D341Med (cell line): ENCODE measurements at regions not wholly inside any gene's neighbourhood (a gene's known extent, or its start where the extent isn't known, plus 50 kb on each side); places are given as distances from the start of the nearest gene placed in this dataset.
"Not testable (repeated sequence)": the region's sequence is repeated elsewhere in the genome, so short reads cannot be mapped to it uniquely, and the experiment has no call there.

Source experiments
- DNase-seq: peaks from one replicate; pipeline ENCODE4 v3.0.0; 2012; ENCODE audit warnings: low spot score

GRCh38 chr3:104933972-104934371 lies 432.7 kb upstream of the ALCAM start:
- no peak for DNase-seq

GRCh38 chr3:104935613-104936012 lies 431.1 kb upstream of the ALCAM start:
- DNase-seq = no peak

- no peak for DNase-seq
Measured at GRCh38 chr3:104939196-104939595, 427.5 kb upstream of the ALCAM start.

- no peak for DNase-seq
Measured at GRCh38 chr3:104941785-104942184, 424.9 kb upstream of the ALCAM start.

GRCh38 chr3:104943974-104944373 lies 422.7 kb upstream of the ALCAM start:
- no peak for DNase-seq

- DNase-seq = no peak
Measured at GRCh38 chr3:104947943-104948342, 418.8 kb upstream of the ALCAM start.

GRCh38 chr3:104949810-104950209 lies 416.9 kb upstream of the ALCAM start:
- not testable (repeated sequence) for DNase-seq

GRCh38 chr3:104951426-104951825 lies 415.3 kb upstream of the ALCAM start:
- no peak for DNase-seq

- DNase-seq = no peak
Measured at GRCh38 chr3:104952146-104952972, 414.4 kb upstream of the ALCAM start.

GRCh38 chr3:104956620-104957345 lies 409.9 kb upstream of the ALCAM start:
- no peak for DNase-seq

- no peak for DNase-seq
Measured at GRCh38 chr3:104960579-104960978, 406.1 kb upstream of the ALCAM start.

- DNase-seq = no peak
Measured at GRCh38 chr3:104961851-104962250, 404.9 kb upstream of the ALCAM start.

GRCh38 chr3:104974316-104974715 lies 392.4 kb upstream of the ALCAM start:
- DNase-seq = no peak

- no peak for DNase-seq
Measured at GRCh38 chr3:104977719-104978118, 389.0 kb upstream of the ALCAM start.

- DNase-seq = no peak
Measured at GRCh38 chr3:104982130-104982529, 384.6 kb upstream of the ALCAM start.

- DNase-seq = no peak
Measured at GRCh38 chr3:104987859-104988258, 378.9 kb upstream of the ALCAM start.

- DNase-seq = no peak
Measured at GRCh38 chr3:104988496-104988895, 378.2 kb upstream of the ALCAM start.

GRCh38 chr3:104989878-104990277 lies 376.8 kb upstream of the ALCAM start:
- DNase-seq = no peak

GRCh38 chr3:104990758-104991157 lies 376.0 kb upstream of the ALCAM start:
- no peak for DNase-seq

GRCh38 chr3:104992676-104993075 lies 374.0 kb upstream of the ALCAM start:
- DNase-seq = peak; percentile 13

GRCh38 chr3:105006164-105006563 lies 360.5 kb upstream of the ALCAM start:
- no peak for DNase-seq

GRCh38 chr3:105013657-105014056 lies 353.1 kb upstream of the ALCAM start:
- no peak for DNase-seq

- DNase-seq = no peak
Measured at GRCh38 chr3:105014631-105015030, 352.1 kb upstream of the ALCAM start.
